T-helper 2 cell (primary cell): ENCODE measurements at regions not wholly inside any gene's neighbourhood (a gene's known extent, or its start where the extent isn't known, plus 50 kb on each side); places are given as distances from the start of the nearest gene placed in this dataset.

Experiments
- DNase-seq, 5 experiments: peaks; one replicate each; pipeline versions ENCODE4 v3.0.0 to v3.0.0-alpha.2; 2012 to 2022

DNA sequence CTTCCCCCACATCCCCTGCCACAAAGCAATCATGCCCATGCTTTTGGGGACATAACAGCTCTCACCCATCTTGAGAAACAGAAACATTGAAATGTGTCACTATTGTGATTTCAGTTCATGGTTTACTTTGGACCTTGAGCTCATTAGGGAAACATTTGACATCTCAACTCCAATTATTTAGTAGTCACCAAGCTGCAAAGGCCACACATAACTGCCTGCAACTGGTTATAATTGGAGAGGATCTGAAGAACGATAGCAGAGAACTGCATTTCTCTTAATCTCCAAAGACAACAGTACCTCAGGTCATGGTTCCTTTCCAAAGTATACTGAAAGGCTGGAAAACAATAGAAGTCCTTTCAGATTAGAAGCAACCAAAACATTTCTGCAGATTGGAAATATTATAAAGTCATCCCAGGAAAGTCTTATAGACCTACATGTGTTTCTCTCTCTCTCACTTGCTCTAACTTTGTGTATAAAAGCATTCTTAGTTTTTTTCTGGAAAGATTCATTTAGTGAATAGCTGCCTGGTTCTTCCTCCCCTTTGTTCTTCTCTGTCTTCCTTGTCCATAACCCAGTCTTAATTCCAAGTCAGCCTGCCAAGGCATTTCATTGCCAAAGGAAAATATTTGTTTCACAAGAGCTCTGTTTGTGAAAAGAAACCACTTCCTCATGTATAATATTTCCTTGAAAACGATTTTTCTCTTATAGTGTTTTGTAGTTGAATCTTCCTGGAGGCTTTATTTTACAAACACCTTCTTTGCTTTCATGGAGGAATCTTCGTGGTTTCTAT, 426.8 kb downstream of the ADGRL2 start:
- DNase-seq, result no peak

DNA sequence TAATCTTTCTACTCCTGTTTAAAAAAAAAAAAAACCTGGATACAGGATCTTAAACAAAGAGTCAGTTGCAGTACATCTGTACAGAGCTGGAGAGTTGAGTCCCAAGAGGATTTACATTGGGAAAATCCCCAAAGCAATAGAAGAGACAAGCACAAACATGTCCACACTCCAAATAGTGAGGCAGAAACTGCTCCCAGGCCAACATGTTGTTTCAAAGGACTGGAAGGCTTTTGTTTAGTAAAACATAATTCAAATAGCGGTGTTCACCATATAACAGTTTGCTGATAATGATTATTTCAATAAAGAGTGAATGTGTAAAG, 425.4 kb downstream of the ADGRL2 start:
- DNase-seq, result no peak

DNA sequence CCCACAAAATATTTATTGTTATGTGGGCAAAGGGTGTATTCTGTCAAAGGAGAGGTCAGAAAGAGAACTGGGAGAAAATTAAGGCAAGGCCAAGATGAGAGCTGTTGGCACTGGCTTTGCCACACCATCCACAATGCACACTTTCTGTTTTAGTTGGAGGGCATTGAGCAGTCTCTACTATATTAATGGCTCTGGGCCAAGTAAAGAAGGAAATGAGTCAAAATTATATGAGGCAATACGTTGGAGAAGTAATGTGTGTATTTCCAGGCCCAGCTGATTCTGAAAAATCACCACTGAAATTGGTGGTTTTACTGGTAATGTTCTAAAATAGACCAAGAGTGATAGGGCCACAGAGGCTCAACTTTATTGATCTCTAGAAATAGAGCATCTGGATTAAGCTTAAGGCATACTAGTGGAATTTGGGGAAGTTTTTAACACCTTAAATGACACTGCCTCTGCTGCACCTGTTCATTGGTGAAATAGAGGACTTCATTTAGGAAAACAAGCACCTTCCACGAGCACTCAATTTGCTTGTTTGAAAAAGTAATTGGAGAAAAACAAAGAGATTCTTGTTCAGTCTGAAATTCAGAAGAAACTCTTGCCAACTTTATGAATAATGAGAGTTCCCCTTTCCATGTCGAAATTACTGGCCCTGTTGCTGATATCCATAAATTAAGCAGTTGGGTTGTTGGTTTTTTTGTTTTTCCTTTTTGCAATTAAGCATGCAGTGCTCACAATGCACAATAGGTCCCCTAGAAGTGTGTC, 424.9 kb downstream of the ADGRL2 start:
- peak in 1 of 5 experiments; percentile 23 for DNase-seq

DNA sequence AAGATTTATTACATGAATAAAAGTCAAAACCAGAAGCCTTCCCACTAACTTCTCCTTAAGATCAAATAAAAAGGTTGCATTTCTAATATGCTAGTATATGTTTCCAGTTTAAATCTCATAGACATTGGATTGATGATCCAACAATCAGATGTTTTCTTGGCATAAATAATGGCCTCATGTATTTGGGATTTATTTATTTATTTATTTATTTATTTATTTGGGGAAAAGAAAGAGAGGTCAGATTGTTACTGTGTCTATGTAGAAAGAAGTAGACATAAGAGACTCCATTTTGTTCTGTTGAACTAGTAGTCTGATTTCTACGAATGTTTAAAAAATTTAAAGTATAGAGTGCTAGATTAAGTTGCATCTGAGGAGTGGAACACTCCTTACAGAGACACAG, 422.4 kb downstream of the ADGRL2 start:
- DNase-seq, result no peak

DNA sequence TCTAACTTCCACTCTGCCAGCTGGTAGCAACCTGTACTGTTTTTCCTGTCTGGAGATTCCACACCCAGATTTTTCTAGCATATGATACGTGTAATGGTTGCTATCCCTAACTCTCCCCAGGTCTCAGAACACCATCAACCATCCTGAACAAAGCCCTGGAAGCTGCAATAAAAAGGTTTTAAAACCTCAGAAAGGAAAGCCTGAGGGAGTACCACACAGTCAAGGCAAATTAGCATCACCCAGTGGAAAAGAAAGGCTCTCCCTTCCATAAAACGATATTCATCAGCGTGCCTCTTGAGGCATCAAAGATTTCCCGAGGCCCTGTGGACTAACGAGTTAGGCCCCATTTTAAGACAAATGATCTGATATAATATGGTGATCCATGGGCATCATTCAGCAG, 421.0 kb downstream of the ADGRL2 start:
- no peak for DNase-seq

DNA sequence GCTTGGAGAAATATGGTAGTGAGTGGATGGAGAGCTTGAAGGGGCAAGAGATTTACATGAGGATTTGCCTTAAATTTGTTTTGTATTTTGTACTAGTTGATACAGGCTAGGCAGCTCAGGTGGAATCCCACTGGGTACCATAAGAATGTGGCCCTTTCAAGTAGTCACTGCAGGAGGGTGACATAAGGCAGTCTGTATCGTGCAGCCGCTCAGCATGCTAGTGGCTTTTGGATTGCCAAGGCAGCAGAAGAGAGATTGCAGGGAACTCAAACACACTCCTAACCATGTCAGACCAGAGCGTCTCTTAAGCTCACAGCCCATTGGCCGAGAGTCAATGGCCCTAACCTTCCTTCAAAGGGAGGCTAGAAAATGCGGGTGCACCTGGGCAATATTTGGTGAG, 420.0 kb downstream of the ADGRL2 start:
- no peak for DNase-seq

DNA sequence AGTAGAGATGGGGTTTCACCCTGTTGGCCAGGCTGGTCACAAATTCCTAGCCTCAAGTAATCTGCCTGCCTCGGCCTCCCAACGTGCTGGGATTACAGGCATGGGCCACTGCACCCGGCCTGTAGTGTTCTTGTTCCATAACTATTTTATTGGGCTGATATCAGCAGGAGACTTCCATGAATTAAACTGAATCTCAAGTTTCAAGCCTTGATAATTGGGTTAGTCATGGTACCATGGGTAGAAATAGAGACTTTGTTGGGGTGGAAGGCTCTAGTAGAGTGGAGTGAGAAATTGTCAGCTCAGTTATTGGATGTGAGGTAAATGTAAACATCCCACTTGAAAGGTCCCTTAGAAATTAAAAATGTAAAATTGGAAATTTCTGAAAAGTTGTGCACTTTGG, 419.1 kb downstream of the ADGRL2 start:
- no peak for DNase-seq

DNA sequence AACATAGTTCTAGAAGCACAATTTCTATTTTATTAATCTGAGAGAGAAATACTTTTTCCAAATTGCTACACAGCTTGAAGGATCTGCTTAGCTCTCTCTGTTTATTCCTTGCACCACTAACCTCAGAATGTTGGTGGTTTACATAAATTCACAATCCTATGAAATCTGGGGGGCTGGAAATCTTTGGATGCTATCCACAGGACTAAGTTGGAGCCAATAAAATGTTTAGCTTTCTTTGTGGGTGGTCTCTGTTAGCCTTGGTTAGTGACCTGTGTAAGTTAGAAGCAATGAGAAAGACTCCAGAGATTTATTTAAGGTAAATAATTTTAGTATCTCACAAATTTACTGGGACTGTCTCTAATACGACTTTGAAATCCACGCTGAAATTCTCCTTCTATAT, 418.1 kb downstream of the ADGRL2 start:
- DNase-seq, result no peak

DNA sequence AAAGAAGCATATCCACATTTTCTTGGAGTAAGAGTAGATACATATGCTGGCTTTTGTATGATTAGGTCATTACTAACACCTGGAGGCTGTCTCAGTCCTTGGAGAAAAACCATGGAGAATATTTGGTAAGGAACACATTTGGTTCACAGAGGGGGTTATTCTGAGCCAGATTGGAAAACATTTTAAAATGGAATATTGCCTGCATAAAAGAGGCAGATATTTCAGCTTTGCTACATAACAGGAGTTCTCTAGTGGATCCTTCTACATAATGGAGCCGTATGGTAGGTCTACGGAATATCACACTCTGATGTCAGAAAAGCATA, 415.1 kb downstream of the ADGRL2 start:
- DNase-seq, result no peak

DNA sequence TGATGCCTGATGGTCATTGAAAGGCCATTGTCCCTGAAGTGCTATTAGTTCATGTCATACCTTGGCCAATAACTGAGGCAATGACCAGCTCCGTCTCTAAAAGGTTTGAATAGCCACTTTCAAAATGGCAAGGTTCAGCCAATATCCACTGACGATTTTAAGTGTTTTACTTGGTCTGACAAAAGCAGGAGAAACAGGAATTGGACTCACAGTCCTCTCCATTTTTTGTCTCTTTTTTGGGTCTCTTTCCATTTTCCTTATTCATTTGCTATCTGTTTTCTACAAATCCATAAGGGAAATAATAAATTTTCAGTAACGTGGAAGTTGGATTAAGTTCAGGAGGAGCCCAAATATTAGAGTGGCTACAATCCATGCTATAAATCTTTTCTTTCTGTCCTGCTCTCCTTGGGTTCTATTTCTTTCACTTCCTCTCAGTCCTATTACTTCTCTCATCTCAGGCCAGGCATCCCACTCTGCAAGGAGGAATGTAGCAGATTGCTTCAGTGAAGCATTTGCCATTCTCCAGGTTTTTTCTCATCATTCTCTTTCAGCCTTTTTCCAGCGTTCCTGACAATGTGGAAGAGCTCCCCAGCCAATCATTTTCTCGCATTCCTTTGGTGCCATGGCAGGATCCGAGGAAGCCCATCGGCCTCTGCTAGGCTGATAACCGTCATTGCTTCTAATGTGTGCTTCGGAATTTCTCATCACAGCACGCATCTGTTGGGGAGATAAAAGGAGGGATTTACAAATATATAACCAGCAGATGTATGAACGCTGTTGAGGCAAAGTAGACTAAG, 414.5 kb downstream of the ADGRL2 start:
- DNase-seq, result no peak

DNA sequence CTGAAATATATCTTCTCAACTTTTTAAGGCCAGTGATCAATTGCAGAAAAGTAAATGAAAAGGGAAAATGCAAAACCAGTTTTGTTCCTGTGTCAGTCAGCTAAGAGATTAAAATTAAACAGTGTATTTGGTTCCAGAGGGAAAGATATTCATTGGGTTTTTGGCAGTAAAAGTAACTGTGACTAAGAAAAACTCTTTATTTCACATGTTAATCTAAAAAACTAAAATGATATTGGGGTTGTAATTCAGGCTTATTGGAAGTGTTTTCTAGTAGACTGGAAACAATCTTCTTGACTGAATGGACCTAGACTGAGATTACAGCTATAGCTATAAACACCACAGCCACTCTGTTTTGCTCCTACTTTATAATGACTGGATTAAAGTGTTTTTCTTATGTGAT, 413.9 kb downstream of the ADGRL2 start:
- DNase-seq, result no peak

DNA sequence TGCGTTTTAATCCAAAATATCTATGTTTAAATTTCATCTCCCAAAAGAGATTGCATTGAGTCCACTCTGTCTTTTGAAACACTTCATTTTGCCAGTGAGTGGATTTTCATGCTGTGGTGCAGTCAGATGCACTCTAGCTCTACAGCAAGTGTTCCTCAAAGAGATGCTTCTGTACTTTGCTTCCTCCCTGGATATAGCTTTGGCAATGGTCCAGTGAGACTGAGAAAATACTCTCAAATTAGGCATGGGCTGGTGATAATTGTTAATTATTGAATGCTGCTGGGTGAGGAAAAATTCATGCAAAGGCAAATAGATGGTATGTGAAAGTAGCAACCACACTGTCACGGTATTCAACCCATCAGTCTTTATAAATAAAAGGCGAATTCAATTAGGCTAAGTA, 396.9 kb downstream of the ADGRL2 start:
- DNase-seq, result no peak

DNA sequence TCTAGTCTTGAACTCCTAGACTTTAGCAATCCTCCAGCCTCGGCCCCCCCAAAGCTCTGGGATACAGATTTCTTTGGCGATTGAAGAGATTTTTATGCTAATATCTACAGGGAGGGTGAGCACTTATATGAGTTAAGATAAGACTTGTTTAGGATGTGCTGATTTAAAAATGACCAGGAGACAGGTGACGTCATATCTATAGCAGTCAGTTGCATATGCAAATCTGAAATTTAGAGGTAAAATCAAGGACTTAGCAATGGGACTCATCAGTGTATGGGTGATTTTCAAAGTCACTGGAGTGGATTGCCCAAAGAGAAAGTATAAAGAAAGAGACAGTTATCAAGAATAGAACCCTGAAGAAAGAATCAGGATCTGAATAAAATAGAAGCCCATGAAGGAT, 394.5 kb downstream of the ADGRL2 start:
- no peak for DNase-seq

DNA sequence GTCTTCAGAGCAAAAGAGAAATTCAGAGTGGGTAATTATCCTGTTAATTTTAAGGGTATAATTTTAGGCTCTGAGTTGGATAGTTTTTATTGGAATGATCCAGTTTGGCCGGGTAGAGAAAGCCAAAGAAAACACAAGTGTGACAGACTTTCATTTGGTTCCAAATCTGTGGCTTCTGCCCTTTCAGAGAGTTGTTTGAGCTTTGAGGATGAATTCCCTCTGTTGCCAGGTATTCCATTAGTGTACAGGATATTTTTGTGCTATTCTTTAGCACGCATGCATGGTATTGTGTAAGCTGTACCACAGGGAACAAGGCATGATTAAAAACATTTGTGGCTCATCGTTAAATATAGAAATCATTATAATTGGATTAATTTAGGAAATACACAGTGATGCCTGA, 384.4 kb downstream of the ADGRL2 start:
- no peak for DNase-seq

DNA sequence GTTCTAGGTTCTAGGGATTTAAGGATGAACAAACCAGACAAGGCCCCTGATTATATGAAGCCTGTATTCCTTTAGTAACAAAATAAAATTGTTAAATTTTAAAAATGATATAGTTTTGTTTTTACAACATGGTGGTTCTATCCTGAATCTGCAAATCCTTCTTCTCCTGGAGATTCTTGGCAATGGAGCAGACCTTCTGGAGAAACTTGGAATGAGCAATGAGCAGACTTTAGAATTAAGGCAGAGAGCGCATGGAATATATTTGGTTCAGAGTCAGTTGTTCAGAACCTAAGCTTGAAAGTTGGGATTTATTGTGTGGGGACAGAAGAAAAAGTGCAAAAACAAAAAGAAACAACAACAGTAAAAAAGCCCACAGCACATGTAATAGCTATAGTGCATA, 381.1 kb downstream of the ADGRL2 start:
- no peak for DNase-seq

DNA sequence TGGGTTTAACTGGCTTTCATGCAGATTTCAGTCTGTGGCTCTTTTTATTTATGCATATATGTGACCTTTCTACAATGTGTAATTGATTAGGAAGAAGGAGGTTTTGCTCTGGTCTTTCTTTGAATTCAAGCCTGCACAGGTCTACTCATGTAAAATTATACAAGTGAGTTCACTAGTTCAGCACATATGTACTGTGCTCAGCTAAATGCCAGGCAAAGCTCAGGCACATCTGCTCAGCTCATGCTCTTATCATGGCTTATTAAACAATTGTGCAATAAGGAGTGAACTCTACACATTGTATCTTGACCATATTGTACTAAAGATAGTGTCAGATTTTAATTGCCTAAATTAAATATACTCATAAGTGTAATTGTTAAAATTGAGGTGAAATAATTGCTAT, 378.4 kb downstream of the ADGRL2 start:
- no peak for DNase-seq

DNA sequence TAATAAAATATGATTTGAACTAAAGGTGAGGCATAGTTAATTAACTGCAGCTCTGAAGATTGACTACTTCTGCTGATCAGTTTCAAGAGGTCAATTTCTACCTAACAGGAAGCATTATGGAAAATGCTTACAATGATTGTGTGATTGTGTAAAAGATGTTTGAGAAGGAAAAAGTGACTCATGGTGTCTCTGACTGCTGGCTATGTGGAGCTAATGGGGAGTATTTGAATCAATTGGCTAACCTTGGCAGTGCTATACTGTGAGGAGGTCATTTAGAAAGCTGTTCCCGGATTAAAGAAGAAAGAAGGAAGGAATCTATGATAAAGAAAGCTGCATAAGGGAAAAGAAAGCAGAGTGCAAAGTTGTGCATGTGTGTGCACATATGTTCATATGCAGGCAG, 376.5 kb downstream of the ADGRL2 start:
- DNase-seq, result no peak

DNA sequence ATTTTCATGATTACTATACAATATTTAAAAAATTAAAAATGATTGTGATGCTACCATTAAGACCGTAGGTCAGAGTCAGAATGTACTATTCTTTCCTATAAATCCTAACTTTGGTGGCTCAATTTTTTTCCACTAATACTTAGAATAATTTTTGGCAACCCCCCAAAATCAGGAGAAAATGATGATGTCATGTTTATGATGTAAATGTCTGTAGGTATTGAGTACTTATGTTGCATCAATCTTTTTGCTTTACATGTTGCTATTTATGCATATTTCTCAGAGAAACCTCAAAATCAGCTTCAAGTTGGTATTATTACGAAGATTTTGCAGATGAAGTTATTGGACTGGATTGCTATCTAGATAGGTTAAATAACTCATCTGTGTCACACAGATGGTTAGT, 371.2 kb downstream of the ADGRL2 start:
- no peak for DNase-seq

DNA sequence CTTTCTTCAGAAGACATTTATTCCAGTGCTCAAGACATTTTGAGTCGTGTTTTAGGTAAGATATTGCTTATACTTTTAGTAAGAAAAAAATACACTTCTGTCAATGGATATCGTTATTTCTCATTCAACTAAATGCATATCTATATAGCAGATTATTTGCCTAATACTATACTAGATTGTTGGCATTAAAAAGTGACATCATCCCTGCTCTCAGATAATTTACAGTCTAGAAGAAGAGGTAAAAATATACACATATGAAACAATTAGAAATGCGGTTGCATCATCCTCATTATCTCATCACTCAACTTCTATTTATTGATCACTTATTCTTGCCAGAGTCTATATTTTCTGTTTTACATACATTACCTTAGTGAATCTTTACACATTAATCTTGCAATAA, 367.7 kb downstream of the ADGRL2 start:
- DNase-seq, result no peak

DNA sequence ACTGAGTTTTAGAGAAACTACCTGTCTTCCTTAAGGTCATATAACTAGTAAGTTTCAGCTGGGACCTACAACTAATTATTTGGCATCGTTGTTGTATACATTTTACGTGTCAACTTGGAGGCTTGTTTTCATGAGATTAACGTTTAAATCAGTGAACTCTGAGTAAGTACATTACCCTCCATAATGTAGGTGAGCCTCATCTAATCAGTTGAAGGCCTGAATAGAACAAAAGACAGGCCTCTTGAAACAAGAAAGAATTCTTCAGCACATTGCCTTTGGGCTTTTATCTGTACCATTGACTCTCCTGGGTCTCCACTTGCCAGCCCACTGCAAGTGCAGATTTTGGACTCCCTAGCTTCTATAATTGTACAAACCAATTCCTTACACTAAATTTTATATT, 364.6 kb downstream of the ADGRL2 start:
- DNase-seq, result no peak

DNA sequence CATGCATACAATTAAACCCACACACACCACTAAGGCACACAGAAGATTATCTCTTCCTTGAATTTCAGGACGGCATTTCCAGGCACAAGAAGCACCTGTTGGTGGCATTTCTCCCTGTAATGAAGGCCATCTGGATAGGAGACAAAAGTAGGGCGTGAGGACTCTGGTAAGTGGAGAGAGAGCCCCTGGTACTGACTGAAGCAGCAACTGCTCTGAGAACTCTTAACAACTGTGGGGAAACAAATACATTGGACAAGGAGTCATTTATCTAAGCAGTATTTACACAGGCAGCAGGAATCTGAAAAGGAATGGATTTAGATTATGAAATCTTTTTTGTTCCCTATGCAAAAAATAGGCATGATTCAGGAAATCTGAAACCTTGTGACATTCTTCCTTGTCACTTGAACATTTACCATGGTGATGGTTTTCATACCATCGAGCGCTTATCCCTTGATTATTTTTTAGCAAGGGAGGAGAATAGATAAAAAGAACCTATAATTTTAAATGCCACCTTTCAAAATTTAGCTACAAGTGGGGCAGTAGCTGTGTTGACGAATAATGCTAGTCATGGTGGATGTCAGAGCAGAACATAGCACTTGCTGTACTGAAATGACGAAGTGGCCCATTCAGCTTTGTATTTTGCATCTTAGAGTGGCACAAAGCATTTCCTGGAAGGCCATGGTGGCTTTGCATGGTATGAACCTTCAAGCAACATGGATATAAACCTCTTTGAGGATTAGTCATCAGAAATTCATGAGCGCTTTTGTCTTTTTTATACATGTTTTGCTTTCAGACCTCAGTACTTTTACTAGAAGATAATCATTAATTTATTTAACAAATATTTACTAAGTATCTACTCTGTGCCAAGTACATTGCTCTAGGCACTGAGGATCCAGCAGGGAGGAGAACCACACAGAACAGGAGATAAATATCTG, 362.0 kb downstream of the ADGRL2 start:
- DNase-seq, result peak in 1 of 5 experiments; percentile 39

DNA sequence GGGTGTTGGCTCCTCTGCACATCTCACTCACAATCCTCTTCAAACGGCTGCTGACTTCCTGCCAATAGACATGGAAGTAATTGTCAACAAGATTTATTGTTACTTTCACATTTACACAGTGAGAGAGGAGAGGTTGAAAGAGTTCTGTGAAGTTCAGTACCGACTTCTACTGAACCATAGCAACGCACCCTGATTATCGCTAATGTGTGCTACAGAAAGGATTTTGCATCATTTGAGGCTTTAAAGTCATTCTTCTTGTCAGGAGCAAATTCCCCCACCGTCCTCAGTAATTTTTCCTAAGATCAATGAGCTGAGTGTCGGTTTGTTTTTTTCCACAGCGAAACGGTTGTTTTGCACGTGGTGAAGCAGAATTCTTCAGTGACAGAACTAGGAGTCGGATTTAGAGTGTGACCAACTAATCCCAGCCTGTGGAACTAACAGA, 361.0 kb downstream of the ADGRL2 start:
- DNase-seq, result peak in 1 of 5 experiments; percentile 62

DNA sequence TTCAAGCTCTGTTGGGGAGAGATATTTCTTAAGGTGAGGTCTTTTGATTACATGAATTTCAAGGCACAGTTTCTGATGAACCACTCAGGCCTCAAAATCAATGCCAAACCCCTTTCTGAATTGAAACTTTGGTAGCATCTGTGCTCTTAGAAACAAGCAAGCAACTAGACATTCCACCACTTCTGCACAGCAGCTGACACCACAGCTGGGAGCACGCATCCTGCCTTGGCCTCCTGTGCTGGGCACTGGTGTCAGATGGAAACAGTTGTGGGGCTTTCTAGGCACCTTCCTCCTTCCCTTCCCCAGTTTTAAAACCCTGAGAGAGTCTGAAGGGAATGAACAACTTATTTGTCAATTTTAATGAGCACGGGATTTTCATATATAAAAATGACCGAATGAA, 360.2 kb downstream of the ADGRL2 start:
- no peak for DNase-seq
